Keratinocyte (primary cell): ENCODE measurements at regions not wholly inside any gene's neighbourhood (a gene's known extent, or its start where the extent isn't known, plus 50 kb on each side); places are given as distances from the start of the nearest gene placed in this dataset.

ENCODE experiments used
- DNase-seq: peaks from one replicate; pipeline ENCODE4 v3.0.0-alpha.2; 2011; ENCODE audit warnings: low read depth, missing footprints, low spot score
- FAIRE-seq: peaks from 2 replicates; lab custom pipeline; 2011; peaks lifted over from hg19 to GRCh38; lab: Jason Lieb, UNC
- H2AFZ ChIP-seq: 2 replicates; pipeline ENCODE4 v1.6.0; 2012; ENCODE audit warnings: low read length, control low read depth, inconsistent platforms; ENCODE audit not compliant: control insufficient read depth
- H3K27ac ChIP-seq: 2 replicates; pipeline ENCODE4 v1.5.1; 2011; ENCODE audit warnings: low read length; ENCODE audit not compliant: control insufficient read depth, insufficient read depth
- H3K27me3 ChIP-seq: 3 replicates; pipeline ENCODE4 v1.6.0; 2011; ENCODE audit warnings: low read length; ENCODE audit not compliant: control insufficient read depth, insufficient read depth; ENCODE audit errors: extremely low read depth
- H3K36me3 ChIP-seq, 2 experiments: 2 replicates in 1 of 2; 3 replicates in 1 of 2; pipeline ENCODE4 v1.5.1; 2011; ENCODE audit warnings: low read length in 2 of 2, mild to moderate bottlenecking in 1 of 2; ENCODE audit not compliant: control insufficient read depth in 2 of 2, insufficient read depth in 2 of 2; ENCODE audit errors: extremely low read depth in 1 of 2
- H3K4me1 ChIP-seq: 3 replicates; pipeline ENCODE4 v1.5.1; 2011; ENCODE audit warnings: low read length; ENCODE audit not compliant: control insufficient read depth, insufficient read depth; ENCODE audit errors: extremely low read depth
- H3K4me2 ChIP-seq: 3 replicates; pipeline ENCODE4 v1.6.0; 2011; ENCODE audit warnings: low read depth, low read length; ENCODE audit not compliant: control insufficient read depth, insufficient read depth; ENCODE audit errors: extremely low read depth
- H3K4me3 ChIP-seq, 3 experiments: fragments of 200-600 bp in 1 of 3; sonication (generic) in 1 of 3; 2 replicates in 2 of 3; 3 replicates in 1 of 3; pipeline ENCODE4 v1.5.1; 2011 to 2016; ENCODE audit warnings: low read length in 3 of 3, mild to moderate bottlenecking in 3 of 3, control low read depth in 2 of 3, inconsistent platforms in 1 of 3, low read depth in 1 of 3, mixed read lengths in 1 of 3, mixed run types in 1 of 3, moderate library complexity in 1 of 3; ENCODE audit not compliant: control insufficient read depth in 2 of 3, insufficient read depth in 2 of 3; ENCODE audit errors: extremely low read depth in 1 of 3
- H3K79me2 ChIP-seq: 2 replicates; pipeline ENCODE4 v1.6.0; 2012; ENCODE audit warnings: low read length; ENCODE audit not compliant: control insufficient read depth, insufficient read depth
- H3K9ac ChIP-seq: 3 replicates; pipeline ENCODE4 v1.6.0; 2011; ENCODE audit warnings: low read length; ENCODE audit not compliant: control insufficient read depth, insufficient read depth; ENCODE audit errors: extremely low read depth
- H3K9me1 ChIP-seq: 3 replicates; pipeline ENCODE4 v1.6.0; 2011; ENCODE audit warnings: low read length; ENCODE audit not compliant: control insufficient read depth, insufficient read depth; ENCODE audit errors: extremely low read depth
- H3K9me3 ChIP-seq: 2 replicates; pipeline ENCODE4 v1.5.1; 2012; ENCODE audit warnings: low read depth, low read length; ENCODE audit not compliant: control insufficient read depth
- H4K20me1 ChIP-seq: 3 replicates; pipeline ENCODE4 v1.6.0; 2011; ENCODE audit warnings: low read length; ENCODE audit not compliant: control insufficient read depth, insufficient read depth; ENCODE audit errors: extremely low read depth
- CTCF ChIP-seq, 3 experiments: IDR thresholded peaks in 1 of 3; conservative IDR thresholded peaks in 1 of 3; optimal IDR thresholded peaks in 1 of 3; 2 replicates in 2 of 3; 3 replicates in 1 of 3; pipeline versions ENCODE3 to v1.5.1; 2011; ENCODE audit warnings: low read length in 3 of 3, mild to moderate bottlenecking in 3 of 3, moderate library complexity in 2 of 3, control low read depth in 1 of 3, inconsistent platforms in 1 of 3; ENCODE audit not compliant: insufficient read depth in 2 of 3; ENCODE audit errors: extremely low read depth in 1 of 3
- EZH2 ChIP-seq: IDR thresholded peaks from one replicate; pipeline ENCODE4 v1.6.1; 2012; ENCODE audit warnings: inconsistent platforms, mild to moderate bottlenecking, low read length, moderate library complexity
- dilution Hi-C: fragments of 300-500 bp; cut with MboI; formaldehyde crosslinking; loops from one replicate; pipeline ENCODE4 v1.7.0; 2020; ENCODE audit warnings: low sequenced_read_pairs; ENCODE audit not compliant: extremely low pct_ligation_motif_present

GRCh38 chr13:97757807-97758206, 195.7 kb upstream of the IPO5 start:
- H3K79me2 ChIP-seq, result no peaks in the 10 kb centered on the region
- no peak overlapping the region for H2AFZ ChIP-seq
- no peak overlapping the region for H3K4me3 ChIP-seq
- no peaks in the 10 kb centered on the region for H3K9me1 ChIP-seq
- no peak overlapping the region for H3K9ac ChIP-seq
- no peaks in the 10 kb centered on the region for H3K4me1 ChIP-seq
- no peak overlapping the region for H3K4me2 ChIP-seq
- FAIRE-seq, result no peak
- no peaks in the 10 kb centered on the region for H3K9me3 ChIP-seq
- TF ChIP-seq CTCF (optimal IDR thresholded peaks at IDR 0.05 in 1 of 3, IDR thresholded peaks at IDR 0.05 in 1 of 3, conservative IDR thresholded peaks at IDR 0.05 in 1 of 3; ENCODE audit: extremely low read depth in 1 of 3, insufficient read depth in 2 of 3, low read length in 3 of 3) (no peak), EZH2 (no peak)
- H3K27ac ChIP-seq, result no peak overlapping the region
- dilution Hi-C loops, result no loop called here
- no peaks in the 10 kb centered on the region for H3K27me3 ChIP-seq
- DNase-seq, result no peak
- H4K20me1 ChIP-seq, result no peaks in the 10 kb centered on the region
- H3K36me3 ChIP-seq, result no peaks in the 10 kb centered on the region

DNA sequence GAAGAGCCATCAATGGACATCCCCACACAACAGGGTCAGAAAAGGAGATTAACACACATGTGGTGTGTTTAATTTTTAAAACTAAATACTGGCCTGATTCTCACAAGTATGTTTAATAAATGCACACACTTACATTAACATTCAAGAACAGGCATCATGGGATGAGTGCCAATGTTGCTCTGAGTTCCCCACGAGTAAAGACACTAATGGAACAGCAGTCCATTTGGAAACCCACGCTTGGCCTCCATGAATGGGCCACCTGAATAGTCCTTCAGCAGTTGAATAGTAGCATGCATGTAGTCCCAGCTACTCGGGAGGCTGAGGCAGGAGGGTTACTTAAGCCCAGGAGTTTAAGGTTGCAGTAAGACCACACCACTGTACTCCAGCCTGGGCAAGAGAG, 195.2 kb upstream of the IPO5 start:
- Histone ChIP-seq H3K9me3 (no peaks in the 10 kb centered on the region), H3K4me1 (no peaks in the 10 kb centered on the region), H3K79me2 (no peaks in the 10 kb centered on the region), H3K27me3 (no peaks in the 10 kb centered on the region), H3K9me1 (no peaks in the 10 kb centered on the region), H4K20me1 (no peaks in the 10 kb centered on the region), H3K9ac (no peak overlapping the region), H3K4me3 (no peak overlapping the region), H3K36me3 (no peaks in the 10 kb centered on the region), H3K4me2 (no peak overlapping the region), H3K27ac (no peak overlapping the region), H2AFZ (no peak overlapping the region)
- DNase-seq, result no peak
- FAIRE-seq, result no peak
- dilution Hi-C loops, result no loop called here
- TF ChIP-seq EZH2 (no peak), CTCF (optimal IDR thresholded peaks at IDR 0.05 in 1 of 3, IDR thresholded peaks at IDR 0.05 in 1 of 3, conservative IDR thresholded peaks at IDR 0.05 in 1 of 3; ENCODE audit: extremely low read depth in 1 of 3, insufficient read depth in 2 of 3, low read length in 3 of 3) (no peak)
